Fibroblast of skin of left quadriceps (primary cell): ENCODE measurements at regions not wholly inside any gene's neighbourhood (a gene's known extent, or its start where the extent isn't known, plus 50 kb on each side); places are given as distances from the start of the nearest gene placed in this dataset.

Experiments used
- DNase-seq, 2 experiments: peaks; one replicate each; pipeline ENCODE4 v3.0.0-alpha.2; 2013; ENCODE audit warnings: low read depth in 2 of 2

DNA sequence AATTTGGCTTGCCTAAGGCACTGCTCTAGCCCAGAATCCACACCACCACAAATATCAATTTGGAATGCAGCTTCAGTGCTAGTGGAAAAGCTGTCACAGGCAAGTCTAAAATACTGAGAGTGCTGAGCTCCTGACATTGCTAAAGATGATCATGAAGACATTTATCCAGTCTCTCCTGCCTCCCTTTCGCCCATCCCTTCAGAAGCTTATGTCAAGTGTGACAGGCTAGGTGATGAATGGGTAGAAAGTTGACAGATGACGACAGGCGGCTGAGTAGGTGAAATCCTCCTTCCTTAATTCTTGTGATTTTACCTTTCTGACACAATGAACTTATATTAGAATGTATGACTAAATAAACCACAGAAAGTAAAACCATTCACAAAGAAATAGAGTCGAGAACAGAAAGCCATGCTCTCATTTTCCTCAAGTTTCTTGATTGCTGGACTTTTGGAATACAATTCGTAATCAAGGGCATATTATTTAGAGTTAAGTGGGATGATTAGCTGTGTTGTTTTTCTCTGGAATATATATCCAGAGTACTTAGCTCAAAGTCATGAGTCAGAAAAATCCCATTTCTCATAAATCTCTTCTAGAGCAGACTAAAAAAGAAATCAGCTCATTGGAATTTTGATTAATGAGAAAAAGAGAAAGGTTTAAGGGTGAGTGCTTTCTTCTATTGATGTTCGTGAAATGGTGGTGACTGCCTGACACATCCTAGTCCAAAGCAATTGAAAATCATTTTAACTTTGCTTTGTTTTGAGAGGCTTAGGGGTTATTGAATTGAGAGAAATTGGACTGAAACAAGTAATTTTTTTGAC is 1228.2 kb upstream of the CITED2 start:
- DNase-seq, result no peak

DNA sequence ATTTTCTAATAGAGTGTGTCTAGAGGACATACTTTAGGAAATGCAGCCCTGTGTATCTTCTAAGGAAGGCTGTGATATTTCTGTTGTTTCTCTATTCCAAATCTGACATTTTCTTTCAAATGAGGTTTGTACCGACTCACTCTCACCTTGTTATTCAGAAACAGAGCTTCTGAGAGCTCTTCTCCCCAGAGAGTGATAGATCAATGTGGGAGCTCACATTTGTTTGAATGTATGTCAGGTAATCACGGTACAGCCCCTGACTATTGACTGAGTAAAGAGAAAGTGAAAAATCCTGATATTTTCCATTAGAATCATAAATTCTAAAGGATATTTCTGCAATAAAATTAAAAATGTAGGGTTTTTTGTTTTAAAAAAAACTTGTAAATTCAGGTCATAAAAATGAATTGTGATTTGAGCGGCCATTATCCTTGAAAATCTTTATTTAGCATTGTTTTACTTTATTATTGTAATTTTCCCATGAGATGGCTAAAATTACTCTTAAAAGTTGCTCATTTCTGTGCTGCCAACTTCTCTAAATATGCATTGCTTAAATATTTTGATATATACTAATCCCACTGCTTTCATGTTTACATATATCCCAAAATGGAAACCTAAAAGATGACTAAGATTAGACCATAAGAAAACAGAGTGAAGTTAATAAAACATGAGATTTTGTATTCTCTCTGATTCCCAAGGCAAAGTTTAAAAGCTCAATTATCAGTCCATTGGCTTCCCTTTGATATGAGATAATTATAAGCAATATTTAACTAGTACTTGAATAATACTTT is 1226.8 kb upstream of the CITED2 start:
- DNase-seq, result no peak

GRCh38 chr6:140599916-140600315 is 1225.5 kb upstream of the CITED2 start:
- no peak for DNase-seq

GRCh38 chr6:140597181-140597580 is 1222.7 kb upstream of the CITED2 start:
- DNase-seq, result no peak

DNA sequence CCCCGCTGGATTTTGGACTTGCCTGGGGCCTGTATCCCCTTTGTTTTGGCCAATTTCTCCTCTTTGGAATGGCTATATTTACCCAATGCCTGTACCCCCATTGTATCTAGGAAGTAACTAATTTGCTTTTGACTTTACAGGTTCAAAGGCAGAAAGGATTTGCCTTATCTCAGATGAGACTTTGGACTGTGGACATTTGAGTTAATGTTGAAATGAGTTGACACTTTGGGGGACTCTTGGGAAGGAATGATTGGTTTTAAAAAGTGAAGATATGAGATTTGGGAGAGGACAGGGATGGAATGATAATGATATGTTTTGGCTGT is 1220.3 kb upstream of the CITED2 start:
- no peak for DNase-seq

GRCh38 chr6:140592877-140593276 is 1218.4 kb upstream of the CITED2 start:
- DNase-seq, result no peak

- DNase-seq, result no peak
Measured at GRCh38 chr6:140590641-140591040, 1216.2 kb upstream of the CITED2 start.

GRCh38 chr6:140586426-140587061 is 1212.1 kb upstream of the CITED2 start:
- DNase-seq, result no peak

- no peak for DNase-seq
Measured at GRCh38 chr6:140581601-140582000, 1207.2 kb upstream of the CITED2 start.

DNA sequence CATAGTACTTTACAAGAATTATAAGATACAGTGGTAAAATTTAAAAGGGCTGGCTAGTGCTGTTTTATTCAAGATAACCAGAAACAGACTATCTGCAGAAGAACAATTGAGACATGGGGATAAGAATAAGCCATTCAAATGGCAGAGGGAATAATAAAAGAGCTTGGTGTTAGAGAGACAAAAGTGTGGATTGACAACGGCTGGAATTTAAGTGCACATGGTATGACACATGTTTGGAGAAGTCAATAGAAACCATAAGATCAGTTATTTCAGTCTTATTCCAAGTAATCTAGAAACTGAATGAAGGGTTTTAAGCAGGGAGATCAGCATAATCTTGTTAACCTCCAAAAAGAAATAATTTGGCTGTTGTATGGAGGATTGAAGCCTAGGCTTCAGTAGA is 1205.5 kb upstream of the CITED2 start:
- no peak for DNase-seq

GRCh38 chr6:140576004-140576555 is 1201.6 kb upstream of the CITED2 start:
- no peak for DNase-seq

DNA sequence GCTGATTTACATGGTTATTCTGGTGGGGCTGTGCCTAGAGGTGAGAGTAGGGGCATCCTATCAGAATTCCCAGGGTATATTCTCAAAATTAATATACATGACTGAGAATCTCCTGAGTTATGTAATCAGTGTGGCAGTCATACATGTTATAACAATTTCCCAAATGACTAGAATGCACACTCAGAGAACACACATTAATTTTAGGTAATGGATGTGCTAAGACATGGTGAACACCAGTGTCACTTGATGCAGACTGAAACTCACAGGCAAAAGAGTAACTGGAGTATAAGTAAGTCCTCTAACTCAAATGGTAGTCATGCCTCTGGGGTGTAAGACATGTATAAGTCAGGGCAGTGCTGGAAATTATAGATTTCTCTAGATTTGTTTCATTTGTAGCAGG is 1198.4 kb upstream of the CITED2 start:
- DNase-seq, result no peak

- DNase-seq, result peak; percentile 91 to 92
Measured at GRCh38 chr6:140572129-140572528, 1197.7 kb upstream of the CITED2 start.

DNA sequence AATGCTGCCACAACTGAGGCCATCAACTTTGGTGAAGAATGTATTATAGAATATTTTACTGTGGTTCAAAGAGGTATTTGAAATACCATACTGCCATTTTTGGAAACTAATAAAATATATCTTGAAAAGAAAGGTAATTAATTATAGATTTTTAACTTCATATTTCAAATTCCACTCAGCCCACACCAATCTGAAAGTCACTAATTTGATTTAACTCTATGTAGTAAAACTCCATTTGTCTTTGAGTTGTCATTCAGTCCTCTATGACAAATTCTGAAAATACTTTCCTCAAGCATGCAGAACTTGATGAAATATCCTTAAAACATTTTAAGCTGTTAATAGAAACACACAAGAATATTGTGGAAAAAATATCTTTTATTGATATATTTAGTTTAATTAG is 1196.7 kb upstream of the CITED2 start:
- DNase-seq, result peak; percentile 78

GRCh38 chr6:140567466-140567865 is 1193.0 kb upstream of the CITED2 start:
- DNase-seq, result no peak

DNA sequence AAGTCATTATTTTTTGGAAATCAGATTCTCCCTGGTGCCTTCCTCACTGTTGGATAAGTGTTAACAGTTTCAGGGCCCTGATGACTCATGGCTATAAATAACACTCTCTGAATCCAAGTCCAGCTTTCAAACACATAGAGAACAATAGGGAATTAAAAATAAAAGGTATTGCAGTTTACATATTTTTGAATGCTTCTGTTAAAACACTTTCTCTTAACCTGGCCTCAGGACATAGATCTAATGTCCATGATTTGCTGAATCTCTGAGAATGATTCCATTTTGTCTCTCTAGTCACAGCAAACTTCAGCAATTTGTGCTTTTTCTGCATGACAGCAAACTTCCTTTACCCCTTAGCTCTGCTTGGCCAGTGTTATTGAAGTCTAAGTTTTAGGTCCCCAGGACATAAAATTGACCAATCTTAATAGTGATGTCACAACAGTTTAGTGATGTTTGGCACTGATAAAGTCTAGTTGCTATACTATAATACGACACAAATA is 1192.4 kb upstream of the CITED2 start:
- peak; percentile 39 to 49 for DNase-seq

- no peak for DNase-seq
Measured at GRCh38 chr6:140563728-140564127, 1189.3 kb upstream of the CITED2 start.

- DNase-seq, result no peak
Measured at GRCh38 chr6:140561701-140562100, 1187.3 kb upstream of the CITED2 start.

- no peak for DNase-seq
Measured at GRCh38 chr6:140560671-140561070, 1186.2 kb upstream of the CITED2 start.

- DNase-seq, result no peak
Measured at GRCh38 chr6:140559458-140559857, 1185.0 kb upstream of the CITED2 start.

DNA sequence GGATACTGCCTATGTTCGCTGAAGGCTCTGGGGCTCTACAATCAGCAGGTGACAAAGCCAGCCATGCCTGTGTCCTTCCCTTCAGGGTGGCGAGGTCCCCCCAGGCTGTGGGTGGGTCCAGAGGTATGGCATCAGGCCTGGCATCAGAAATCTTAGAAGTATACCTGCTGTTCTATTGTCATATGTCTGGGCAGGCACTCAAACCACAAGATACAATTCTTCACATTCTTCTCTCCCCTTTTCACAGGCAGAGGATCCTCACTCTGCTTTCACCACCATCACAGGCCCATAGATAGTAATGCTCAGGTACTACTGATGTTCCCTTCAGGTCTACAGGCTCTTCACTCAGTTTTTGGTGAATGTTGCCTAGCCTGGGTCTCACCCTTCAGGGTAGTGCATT is 1180.0 kb upstream of the CITED2 start:
- DNase-seq, result no peak

GRCh38 chr6:140548366-140548765 is 1173.9 kb upstream of the CITED2 start:
- DNase-seq, result no peak
